Stimulated activated CD8-positive, alpha-beta memory T cell treated with anti-CD3 and anti-CD28 coated beads, Interleukin-15, amount 100 ng/mL, for 24 hours (primary cell): ENCODE measurements at regions not wholly inside any gene's neighbourhood (a gene's known extent, or its start where the extent isn't known, plus 50 kb on each side); places are given as distances from the start of the nearest gene placed in this dataset.

Source experiments
- DNase-seq: peaks from one replicate; pipeline ENCODE4 v3.0.0-alpha.2; 2020; ENCODE audit warnings: low read depth

GRCh38 chr7:46424934-46425333 lies 503.9 kb upstream of the IGFBP3 start:
- no peak for DNase-seq

DNA sequence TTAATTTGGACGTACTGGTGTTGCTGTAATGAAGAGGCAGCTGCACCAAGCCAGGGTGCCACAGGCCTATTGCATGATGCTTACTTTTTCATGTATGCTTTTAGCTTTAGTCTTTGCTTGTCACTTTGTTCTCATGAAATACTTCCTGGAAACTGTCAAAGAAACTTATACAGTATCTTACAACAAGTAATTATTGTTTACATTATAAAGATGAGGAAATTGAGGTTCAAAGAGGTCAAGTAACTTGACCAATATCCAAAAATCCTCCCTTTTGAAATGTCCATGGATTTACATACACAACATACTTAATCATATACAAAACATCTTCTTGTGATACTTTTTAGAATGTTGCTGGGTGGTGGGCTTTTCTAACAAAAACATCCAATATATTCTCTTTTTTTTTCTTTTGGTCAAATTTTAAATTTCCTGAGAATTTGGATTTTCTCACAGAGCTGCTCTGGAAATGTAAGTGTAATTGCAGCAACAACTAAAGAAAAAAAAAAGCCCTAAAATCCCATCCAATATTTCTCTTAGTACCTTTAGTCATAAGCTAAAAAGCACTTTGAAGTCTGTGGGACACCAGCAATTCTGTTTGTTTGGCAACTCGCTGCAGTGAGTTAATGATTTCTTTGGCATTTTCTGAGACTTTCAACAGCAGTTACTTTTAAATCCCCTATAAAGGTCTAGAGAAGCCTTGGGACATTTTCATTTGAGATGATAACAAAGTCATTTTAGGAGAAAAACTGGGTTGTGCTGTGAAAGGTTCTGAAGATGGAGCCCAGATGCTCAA lies 500.6 kb upstream of the IGFBP3 start:
- no peak for DNase-seq

- no peak for DNase-seq
Measured at GRCh38 chr7:46414946-46415345, 493.9 kb upstream of the IGFBP3 start.

DNA sequence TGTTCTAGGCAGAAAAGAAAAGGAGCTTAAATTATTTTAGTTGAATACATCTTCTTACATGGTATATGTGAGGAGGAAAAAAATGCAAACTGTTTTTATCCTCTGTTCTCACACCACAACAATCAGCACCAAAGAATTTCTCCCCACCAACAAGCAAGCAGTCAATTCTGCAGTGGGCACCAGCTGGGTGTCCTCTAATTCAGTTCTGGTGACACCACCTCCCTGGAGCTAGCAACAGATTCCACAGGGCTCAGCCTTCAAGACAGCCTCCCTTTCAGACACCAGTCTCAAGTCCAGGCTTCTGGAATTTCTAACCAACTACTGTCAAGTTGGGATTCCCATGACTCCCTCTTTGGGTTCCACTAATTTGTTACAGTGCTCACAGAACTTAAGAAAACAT lies 490.2 kb upstream of the IGFBP3 start:
- DNase-seq = no peak

GRCh38 chr7:46407125-46407524 lies 486.1 kb upstream of the IGFBP3 start:
- DNase-seq = no peak

DNA sequence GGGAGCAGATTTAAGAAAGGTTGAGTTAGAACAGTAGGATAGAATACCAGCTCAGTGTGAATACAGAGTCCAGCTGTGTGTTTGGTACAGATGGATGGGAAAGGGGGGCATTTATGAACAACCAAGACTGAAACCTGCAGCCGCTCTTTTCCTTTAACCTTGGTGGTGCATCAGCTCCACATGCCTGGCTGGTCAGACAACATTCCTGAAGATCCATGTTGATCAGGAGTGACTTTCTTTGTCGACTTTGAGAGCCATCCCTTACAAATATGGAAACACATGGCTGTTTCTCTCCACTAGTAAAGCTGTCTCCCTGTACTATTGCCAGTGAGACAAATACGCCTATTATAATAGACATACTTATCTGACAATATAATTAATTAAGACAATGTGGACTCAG lies 476.5 kb upstream of the IGFBP3 start:
- DNase-seq = no peak

GRCh38 chr7:46396481-46396880 lies 475.4 kb upstream of the IGFBP3 start:
- DNase-seq = no peak

DNA sequence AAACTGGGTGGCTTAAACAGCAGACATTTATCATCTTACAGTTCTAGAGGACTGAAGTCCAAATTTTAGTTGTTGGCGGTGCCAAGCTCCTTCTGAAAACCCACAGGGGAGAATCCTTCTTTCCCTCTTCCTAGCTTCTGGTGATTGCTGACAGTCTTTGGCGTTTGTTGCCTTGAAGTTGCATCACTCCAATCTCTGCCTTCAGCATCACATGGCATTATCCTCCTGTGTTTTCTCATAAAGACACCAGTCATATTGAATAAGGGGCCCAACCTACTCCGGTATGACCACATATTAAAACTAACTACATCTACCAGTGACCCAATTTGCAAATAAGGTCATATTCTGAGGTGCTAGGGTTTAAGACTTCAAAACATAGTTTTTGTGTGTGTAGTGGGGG lies 472.1 kb upstream of the IGFBP3 start:
- no peak for DNase-seq

DNA sequence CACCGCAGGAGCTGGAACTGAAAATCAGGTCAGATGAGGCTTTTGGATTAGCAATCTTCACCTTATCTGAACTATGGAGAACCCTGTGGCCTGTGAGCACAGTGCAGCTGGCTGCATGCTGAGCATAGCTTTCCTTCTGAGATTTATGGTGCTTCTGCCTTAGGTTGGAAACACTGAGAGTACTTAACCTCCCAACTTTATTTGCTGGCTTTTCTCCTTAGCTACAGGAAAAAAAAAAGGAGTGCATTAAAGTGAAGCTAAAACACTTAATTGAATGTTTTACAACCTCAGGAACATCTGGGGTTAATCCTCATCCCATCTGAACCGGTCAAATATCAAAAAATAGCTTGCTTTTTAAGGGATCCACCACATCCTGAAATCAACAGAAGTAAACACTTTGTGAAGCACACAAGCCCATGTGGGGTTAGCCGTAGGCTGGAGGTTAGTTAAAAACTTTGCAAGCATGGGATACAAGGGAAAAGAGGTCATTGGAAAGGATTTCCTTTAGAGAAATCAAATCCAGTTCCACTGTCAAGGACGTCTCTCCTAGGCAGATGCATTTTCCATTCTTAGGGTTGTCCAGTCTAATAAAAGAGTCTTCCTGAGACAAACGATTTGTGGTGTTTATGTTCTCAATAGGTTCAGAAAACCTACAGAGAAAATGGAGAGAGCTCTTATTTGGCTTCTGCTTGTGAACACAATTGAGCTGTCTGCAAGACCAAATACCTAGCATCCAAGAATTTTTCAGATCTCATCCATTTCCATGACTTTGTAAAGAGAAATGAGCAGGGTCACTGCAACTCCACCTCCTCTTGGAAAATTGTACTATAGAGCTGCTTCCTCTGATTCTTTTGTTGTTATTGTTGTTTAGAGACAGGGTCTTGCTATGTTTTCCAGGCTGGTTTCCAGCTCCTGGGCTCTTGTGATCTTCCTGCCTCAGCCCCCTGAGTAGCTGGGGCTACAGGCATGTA lies 470.4 kb upstream of the IGFBP3 start:
- DNase-seq = no peak

GRCh38 chr7:46390042-46390441 lies 469.0 kb upstream of the IGFBP3 start:
- DNase-seq = no peak

DNA sequence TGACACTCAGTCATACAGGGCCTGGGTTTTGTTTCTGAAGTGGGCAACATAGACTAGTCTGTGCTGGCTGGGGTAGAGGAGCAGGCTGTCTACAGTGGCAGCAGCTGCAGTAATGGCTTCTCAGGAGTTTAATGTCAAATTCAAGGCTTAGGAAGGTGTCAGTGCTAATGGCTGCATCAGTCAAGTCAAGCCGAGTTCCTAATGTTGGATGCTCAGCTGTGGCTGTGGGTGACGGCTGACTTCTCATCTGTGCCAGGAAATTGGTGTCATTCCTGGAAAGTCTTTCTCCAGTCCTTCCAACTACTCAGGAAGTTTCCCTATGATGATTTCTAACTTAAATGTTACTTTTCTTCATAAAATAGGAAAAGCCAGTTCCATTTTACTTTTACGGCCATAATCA lies 468.1 kb upstream of the IGFBP3 start:
- DNase-seq = no peak

- no peak for DNase-seq
Measured at GRCh38 chr7:46387646-46388045, 466.6 kb upstream of the IGFBP3 start.

DNA sequence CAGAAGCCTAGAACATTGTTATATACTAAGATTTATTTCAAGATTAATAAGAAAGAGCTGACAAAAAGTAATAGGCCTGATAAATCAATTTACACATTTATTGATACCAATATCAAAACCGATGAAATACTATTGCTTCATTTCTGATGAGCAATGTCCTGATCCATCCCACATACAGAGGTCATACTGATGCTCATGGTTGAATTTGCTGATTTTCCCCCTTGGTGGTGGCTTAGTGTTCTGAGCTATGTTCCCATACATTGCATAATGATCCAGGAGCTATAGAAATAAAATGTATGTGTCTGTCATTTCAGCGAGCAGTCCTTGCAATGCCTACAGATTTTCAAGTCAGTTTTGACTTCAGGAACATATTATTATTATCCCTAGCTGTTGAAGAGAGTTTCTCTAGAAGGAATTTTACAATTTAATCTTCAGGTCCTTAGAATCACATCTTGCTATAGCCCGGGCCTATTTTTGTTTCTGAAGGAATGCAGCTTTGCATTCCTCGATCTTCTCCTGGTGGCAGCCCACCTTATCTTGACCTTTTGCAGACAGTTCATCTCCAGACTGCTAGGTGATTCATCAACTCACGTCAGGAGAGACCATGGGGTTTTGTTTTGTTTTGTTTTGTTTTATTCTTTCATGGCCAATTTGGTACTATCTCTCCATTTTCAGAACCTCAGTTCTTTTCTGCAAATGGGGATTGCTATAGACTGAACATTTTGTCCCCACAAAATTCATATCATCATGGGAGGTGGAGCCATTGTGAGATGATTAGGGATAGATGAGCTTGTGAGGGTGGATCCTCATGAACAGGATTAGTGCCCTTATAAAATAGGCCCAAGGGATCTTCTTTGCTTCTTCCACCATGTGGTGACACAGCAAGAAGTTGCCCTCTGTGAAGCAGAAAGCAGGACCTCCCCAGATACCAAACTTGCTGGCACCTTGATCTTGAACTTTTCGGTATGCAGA lies 465.6 kb upstream of the IGFBP3 start:
- DNase-seq = no peak

- no peak for DNase-seq
Measured at GRCh38 chr7:46385662-46386309, 464.7 kb upstream of the IGFBP3 start.

DNA sequence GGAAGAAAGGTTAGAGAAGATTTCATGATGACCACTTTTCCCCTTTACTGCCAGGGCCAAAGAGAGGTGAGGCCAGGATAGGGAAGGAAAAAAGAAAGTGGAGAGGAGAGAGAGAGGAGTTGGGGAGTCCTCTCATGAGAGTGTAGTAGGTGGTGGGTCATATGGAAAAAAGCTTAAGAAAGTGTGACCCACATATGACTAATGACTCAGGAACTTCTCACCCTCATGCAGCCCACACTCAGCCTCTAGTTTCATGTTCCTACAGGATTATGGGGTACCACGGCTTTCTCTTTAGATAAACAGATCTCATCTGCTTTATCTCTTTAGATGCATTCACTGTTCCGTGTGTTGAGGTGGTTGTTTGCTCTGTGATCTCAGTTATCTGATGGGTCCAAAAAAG lies 462.5 kb upstream of the IGFBP3 start:
- no peak for DNase-seq

- no peak for DNase-seq
Measured at GRCh38 chr7:46369933-46370654, 449.0 kb upstream of the IGFBP3 start.

- no peak for DNase-seq
Measured at GRCh38 chr7:46368871-46369270, 447.8 kb upstream of the IGFBP3 start.

- no peak for DNase-seq
Measured at GRCh38 chr7:46366526-46366925, 445.5 kb upstream of the IGFBP3 start.

- no peak for DNase-seq
Measured at GRCh38 chr7:46363688-46364087, 442.6 kb upstream of the IGFBP3 start.

GRCh38 chr7:46360811-46361210 lies 439.7 kb upstream of the IGFBP3 start:
- DNase-seq = no peak

- DNase-seq = no peak
Measured at GRCh38 chr7:46360296-46360695, 439.2 kb upstream of the IGFBP3 start.
